Keratinocyte (primary cell): ENCODE measurements at regions not wholly inside any gene's neighbourhood (a gene's known extent, or its start where the extent isn't known, plus 50 kb on each side); places are given as distances from the start of the nearest gene placed in this dataset.

ENCODE experiments used
- CTCF ChIP-seq, 3 experiments: IDR thresholded peaks in 1 of 3; conservative IDR thresholded peaks in 1 of 3; optimal IDR thresholded peaks in 1 of 3; 2 replicates in 2 of 3; 3 replicates in 1 of 3; pipeline versions ENCODE3 to v1.5.1; 2011; ENCODE audit warnings: low read length in 3 of 3, mild to moderate bottlenecking in 3 of 3, moderate library complexity in 2 of 3, control low read depth in 1 of 3, inconsistent platforms in 1 of 3; ENCODE audit not compliant: insufficient read depth in 2 of 3; ENCODE audit errors: extremely low read depth in 1 of 3
- EZH2 ChIP-seq: IDR thresholded peaks from one replicate; pipeline ENCODE4 v1.6.1; 2012; ENCODE audit warnings: inconsistent platforms, mild to moderate bottlenecking, low read length, moderate library complexity

- TF ChIP-seq CTCF (optimal IDR thresholded peaks at IDR 0.05 in 1 of 3, IDR thresholded peaks at IDR 0.05 in 1 of 3, conservative IDR thresholded peaks at IDR 0.05 in 1 of 3; ENCODE audit: extremely low read depth in 1 of 3, insufficient read depth in 2 of 3, low read length in 3 of 3) (no peak), EZH2 (no peak)
Observed at GRCh38 chr17:73972901-73973300, 230.6 kb upstream of the RPL38 start.
